ENCODE measurements at regions not wholly inside any gene's neighbourhood (a gene's known extent, or its start where the extent isn't known, plus 50 kb on each side); places are given as distances from the start of the nearest gene placed in this dataset.

DNA sequence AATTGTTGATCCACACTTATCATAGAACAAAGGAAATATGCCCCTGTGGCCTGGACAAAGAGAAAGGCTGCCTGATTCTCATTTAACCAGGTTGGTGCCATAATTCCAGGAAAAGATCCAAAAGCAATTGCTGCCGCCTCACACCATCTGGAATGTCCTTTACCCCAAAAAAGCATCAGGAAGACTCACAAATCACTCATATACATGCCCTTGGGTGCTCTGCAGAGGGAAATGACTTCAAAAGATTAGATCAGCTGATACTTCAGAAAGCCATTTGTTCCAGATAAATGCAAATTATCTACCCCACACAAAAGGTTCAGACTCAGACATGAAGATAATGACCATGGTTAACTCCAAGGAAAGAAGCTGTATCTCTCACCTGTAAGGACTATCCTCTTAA is 285.8 kb downstream of the C1D start:
- no peak for TF ChIP-seq EZH2 (IDR thresholded peaks at IDR 0.05; ENCODE audit: borderline replicate concordance, insufficient read depth, low read length, poor library complexity, severe bottlenecking)
- TF ChIP-seq, protein P1, sequence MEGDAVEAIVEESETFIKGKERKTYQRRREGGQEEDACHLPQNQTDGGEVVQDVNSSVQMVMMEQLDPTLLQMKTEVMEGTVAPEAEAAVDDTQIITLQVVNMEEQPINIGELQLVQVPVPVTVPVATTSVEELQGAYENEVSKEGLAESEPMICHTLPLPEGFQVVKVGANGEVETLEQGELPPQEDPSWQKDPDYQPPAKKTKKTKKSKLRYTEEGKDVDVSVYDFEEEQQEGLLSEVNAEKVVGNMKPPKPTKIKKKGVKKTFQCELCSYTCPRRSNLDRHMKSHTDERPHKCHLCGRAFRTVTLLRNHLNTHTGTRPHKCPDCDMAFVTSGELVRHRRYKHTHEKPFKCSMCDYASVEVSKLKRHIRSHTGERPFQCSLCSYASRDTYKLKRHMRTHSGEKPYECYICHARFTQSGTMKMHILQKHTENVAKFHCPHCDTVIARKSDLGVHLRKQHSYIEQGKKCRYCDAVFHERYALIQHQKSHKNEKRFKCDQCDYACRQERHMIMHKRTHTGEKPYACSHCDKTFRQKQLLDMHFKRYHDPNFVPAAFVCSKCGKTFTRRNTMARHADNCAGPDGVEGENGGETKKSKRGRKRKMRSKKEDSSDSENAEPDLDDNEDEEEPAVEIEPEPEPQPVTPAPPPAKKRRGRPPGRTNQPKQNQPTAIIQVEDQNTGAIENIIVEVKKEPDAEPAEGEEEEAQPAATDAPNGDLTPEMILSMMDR (IDR thresholded peaks at IDR 0.05; ENCODE audit: poor library complexity, severe bottlenecking), result no peak
- TF ChIP-seq TAF1 (IDR thresholded peaks at IDR 0.05; ENCODE audit: low read depth), result no peak
- TF ChIP-seq RAD21 (conservative IDR thresholded peaks at IDR 0.05), result no peak

Measured in neural cell (in vitro differentiated cells).